Gastrocnemius medialis (tissue), 4 donors: ENCODE measurements at regions not wholly inside any gene's neighbourhood (a gene's known extent, or its start where the extent isn't known, plus 50 kb on each side); places are given as distances from the start of the nearest gene placed in this dataset.

Experiments used
- ATAC-seq, 2 donors: fragments of 150-250 bp; one replicate each; pipeline ENCODE4 v1.9.1; 2016
- DNase-seq, 2 donors: peaks; one replicate each; pipeline ENCODE4 v3.0.0-alpha.2; 2019
- H3K27ac ChIP-seq, 4 donors: fragments of 200-600 bp; sonication (generic); 1 replicate in 1 of 4; 2 replicates in 3 of 4; pipeline ENCODE4 v1.5.1; 2016 to 2018; ENCODE audit warnings: mild to moderate bottlenecking in 2 of 4, moderate library complexity in 1 of 4
- H3K27me3 ChIP-seq, 3 donors: fragments of 200-600 bp; sonication (generic) in 2 of 3; 1 replicate in 1 of 3; 2 replicates in 2 of 3; pipeline versions ENCODE4 v1.5.1 to v1.6.0; 2016 to 2019; ENCODE audit warnings: mild to moderate bottlenecking in 1 of 3, moderate library complexity in 1 of 3
- H3K36me3 ChIP-seq, 2 donors: fragments of 200-600 bp; sonication (generic) in 1 of 2; one replicate each; pipeline ENCODE4 v1.5.1; 2017 to 2018
- H3K4me1 ChIP-seq, 2 donors: fragments of 200-600 bp; sonication (generic) in 1 of 2; one replicate each; pipeline ENCODE4 v1.5.1; 2016 to 2017; ENCODE audit warnings: mild to moderate bottlenecking in 2 of 2
- H3K4me3 ChIP-seq, 4 donors: fragments of 200-600 bp; sonication (generic) in 3 of 4; 1 replicate in 1 of 4; 2 replicates in 3 of 4; pipeline ENCODE4 v1.5.1; 2016 to 2019; ENCODE audit warnings: mild to moderate bottlenecking in 2 of 4
- H3K9me3 ChIP-seq, 3 donors: fragments of 200-600 bp; sonication (generic) in 2 of 3; 1 replicate in 1 of 3; 2 replicates in 2 of 3; pipeline ENCODE4 v1.5.1; 2016 to 2019
- POLR2A ChIP-seq, 2 donors: fragments of 450-650 bp; IDR thresholded peaks; one replicate each; pipeline ENCODE4 v1.6.1; 2017; ENCODE audit warnings: antibody characterized with exemption in 2 of 2, mild to moderate bottlenecking in 2 of 2, moderate library complexity in 2 of 2
- in situ Hi-C, 4 donors: fragments of 200-750 bp; cut with MboI; loops; one replicate each; pipeline versions ENCODE4 v1.15.0 to v1.8.0; 2017; ENCODE audit warnings: low sequenced_read_pairs in 4 of 4
- intact Hi-C: fragments of 100-400 bp; cut with DNase I; formaldehyde crosslinking; loops from one replicate; pipeline ENCODE4 v1.15.1; 2023; ENCODE audit warnings: low total_unique reads
- TF ChIP-seq, protein P1 (sequence below), 5 experiments: fragments of 450-650 bp in 3 of 5; fragments of 200-600 bp in 2 of 5; sonication (generic) in 2 of 5; IDR thresholded peaks in 4 of 5; conservative IDR thresholded peaks in 1 of 5; 1 replicate in 4 of 5; 2 replicates in 1 of 5; pipeline ENCODE4 v1.5.1; 2016 to 2019; ENCODE audit warnings: antibody characterized with exemption in 5 of 5, mild to moderate bottlenecking in 3 of 5, moderate library complexity in 3 of 5

- intact Hi-C loops, result no loop called here
- in situ Hi-C loops, result no loop called here
Measured at GRCh38 chr3:64432870-64433269, 207.6 kb upstream of the PRICKLE2 start.

GRCh38 chr3:64431526-64432091 is 206.3 kb upstream of the PRICKLE2 start:
- intact Hi-C loops (no loop called here), in situ Hi-C loops (no loop called here)
- H3K4me1 ChIP-seq, result no peaks in the 10 kb centered on the region
- TF ChIP-seq POLR2A (IDR thresholded peaks at IDR 0.05), result no peak
- TF ChIP-seq, protein P1, sequence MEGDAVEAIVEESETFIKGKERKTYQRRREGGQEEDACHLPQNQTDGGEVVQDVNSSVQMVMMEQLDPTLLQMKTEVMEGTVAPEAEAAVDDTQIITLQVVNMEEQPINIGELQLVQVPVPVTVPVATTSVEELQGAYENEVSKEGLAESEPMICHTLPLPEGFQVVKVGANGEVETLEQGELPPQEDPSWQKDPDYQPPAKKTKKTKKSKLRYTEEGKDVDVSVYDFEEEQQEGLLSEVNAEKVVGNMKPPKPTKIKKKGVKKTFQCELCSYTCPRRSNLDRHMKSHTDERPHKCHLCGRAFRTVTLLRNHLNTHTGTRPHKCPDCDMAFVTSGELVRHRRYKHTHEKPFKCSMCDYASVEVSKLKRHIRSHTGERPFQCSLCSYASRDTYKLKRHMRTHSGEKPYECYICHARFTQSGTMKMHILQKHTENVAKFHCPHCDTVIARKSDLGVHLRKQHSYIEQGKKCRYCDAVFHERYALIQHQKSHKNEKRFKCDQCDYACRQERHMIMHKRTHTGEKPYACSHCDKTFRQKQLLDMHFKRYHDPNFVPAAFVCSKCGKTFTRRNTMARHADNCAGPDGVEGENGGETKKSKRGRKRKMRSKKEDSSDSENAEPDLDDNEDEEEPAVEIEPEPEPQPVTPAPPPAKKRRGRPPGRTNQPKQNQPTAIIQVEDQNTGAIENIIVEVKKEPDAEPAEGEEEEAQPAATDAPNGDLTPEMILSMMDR (IDR thresholded peaks at IDR 0.05 in 4 of 5, conservative IDR thresholded peaks at IDR 0.05 in 1 of 5), result no peak
- H3K36me3 ChIP-seq, result no peaks in the 10 kb centered on the region
- H3K9me3 ChIP-seq, result no peaks in the 10 kb centered on the region
- no peak overlapping the region for H3K4me3 ChIP-seq
- H3K27ac ChIP-seq, result no peak overlapping the region
- no peak for DNase-seq
- H3K27me3 ChIP-seq, result no peaks in the 10 kb centered on the region
- ATAC-seq, result no peak

More at GRCh38 chr3:64432870-64433269, 207.6 kb upstream of the PRICKLE2 start:
- H3K9me3 ChIP-seq, result no peaks in the 10 kb centered on the region
- ATAC-seq, result no peak
- H3K4me1 ChIP-seq, result no peaks in the 10 kb centered on the region
- H3K36me3 ChIP-seq, result no peaks in the 10 kb centered on the region
- DNase-seq, result no peak
- no peaks in the 10 kb centered on the region for H3K27me3 ChIP-seq
- H3K4me3 ChIP-seq, result no peak overlapping the region
- TF ChIP-seq POLR2A (IDR thresholded peaks at IDR 0.05), result no peak
- TF ChIP-seq, protein P1 (IDR thresholded peaks at IDR 0.05 in 4 of 5, conservative IDR thresholded peaks at IDR 0.05 in 1 of 5), result no peak
- no peak overlapping the region for H3K27ac ChIP-seq

GRCh38 chr3:64427671-64428070 is 202.4 kb upstream of the PRICKLE2 start:
- TF ChIP-seq POLR2A (IDR thresholded peaks at IDR 0.05), result no peak
- TF ChIP-seq, protein P1 (IDR thresholded peaks at IDR 0.05 in 4 of 5, conservative IDR thresholded peaks at IDR 0.05 in 1 of 5), result no peak
- DNase-seq, result no peak
- H3K36me3 ChIP-seq, result no peaks in the 10 kb centered on the region
- no peak overlapping the region for H3K4me3 ChIP-seq
- H3K27me3 ChIP-seq, result no peaks in the 10 kb centered on the region
- in situ Hi-C loops, result no loop called here
- intact Hi-C loops, result no loop called here
- no peak for ATAC-seq
- H3K27ac ChIP-seq, result no peak overlapping the region
- H3K9me3 ChIP-seq, result no peaks in the 10 kb centered on the region
- no peaks in the 10 kb centered on the region for H3K4me1 ChIP-seq

DNA sequence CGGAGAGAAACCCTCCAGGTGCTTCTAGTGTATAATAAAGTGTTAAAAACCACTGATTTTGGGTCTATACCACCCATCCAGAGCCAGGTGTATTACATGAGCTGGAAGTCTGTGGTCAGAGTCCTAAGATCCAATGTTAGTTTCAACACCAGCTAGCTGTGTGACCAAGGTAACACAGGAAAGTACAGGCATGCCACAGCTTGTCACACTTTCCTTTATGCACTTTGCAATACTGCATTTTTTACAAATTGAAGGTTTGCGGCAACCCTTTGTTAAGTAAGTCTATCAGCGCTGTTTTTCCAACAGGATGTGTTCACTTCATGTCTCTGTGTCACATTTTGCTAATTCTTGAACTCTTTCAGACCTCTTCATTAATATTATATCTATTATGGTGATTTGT is 201.3 kb upstream of the PRICKLE2 start:
- in situ Hi-C loops, result no loop called here
- Histone ChIP-seq H3K9me3 (no peaks in the 10 kb centered on the region), H3K27me3 (no peaks in the 10 kb centered on the region), H3K36me3 (no peaks in the 10 kb centered on the region), H3K27ac (no peak overlapping the region), H3K4me1 (no peaks in the 10 kb centered on the region), H3K4me3 (no peak overlapping the region)
- TF ChIP-seq POLR2A (IDR thresholded peaks at IDR 0.05), result no peak
- TF ChIP-seq, protein P1 (IDR thresholded peaks at IDR 0.05 in 4 of 5, conservative IDR thresholded peaks at IDR 0.05 in 1 of 5), result no peak
- ATAC-seq, result no peak
- intact Hi-C loops, result no loop called here
- no peak for DNase-seq

GRCh38 chr3:64422932-64423331 is 197.7 kb upstream of the PRICKLE2 start:
- Histone ChIP-seq H3K27ac (no peak overlapping the region), H3K4me3 (no peak overlapping the region), H3K27me3 (no peaks in the 10 kb centered on the region), H3K9me3 (no peaks in the 10 kb centered on the region), H3K4me1 (no peaks in the 10 kb centered on the region), H3K36me3 (no peaks in the 10 kb centered on the region)
- in situ Hi-C loops, result no loop called here
- TF ChIP-seq, protein P1 (IDR thresholded peaks at IDR 0.05 in 4 of 5, conservative IDR thresholded peaks at IDR 0.05 in 1 of 5), result no peak
- no peak for TF ChIP-seq POLR2A (IDR thresholded peaks at IDR 0.05)
- ATAC-seq (no peak), DNase-seq (no peak)
- intact Hi-C loops, result no loop called here
